ENCODE measurements at regions not wholly inside any gene's neighbourhood (a gene's known extent, or its start where the extent isn't known, plus 50 kb on each side); places are given as distances from the start of the nearest gene placed in this dataset.

DNA sequence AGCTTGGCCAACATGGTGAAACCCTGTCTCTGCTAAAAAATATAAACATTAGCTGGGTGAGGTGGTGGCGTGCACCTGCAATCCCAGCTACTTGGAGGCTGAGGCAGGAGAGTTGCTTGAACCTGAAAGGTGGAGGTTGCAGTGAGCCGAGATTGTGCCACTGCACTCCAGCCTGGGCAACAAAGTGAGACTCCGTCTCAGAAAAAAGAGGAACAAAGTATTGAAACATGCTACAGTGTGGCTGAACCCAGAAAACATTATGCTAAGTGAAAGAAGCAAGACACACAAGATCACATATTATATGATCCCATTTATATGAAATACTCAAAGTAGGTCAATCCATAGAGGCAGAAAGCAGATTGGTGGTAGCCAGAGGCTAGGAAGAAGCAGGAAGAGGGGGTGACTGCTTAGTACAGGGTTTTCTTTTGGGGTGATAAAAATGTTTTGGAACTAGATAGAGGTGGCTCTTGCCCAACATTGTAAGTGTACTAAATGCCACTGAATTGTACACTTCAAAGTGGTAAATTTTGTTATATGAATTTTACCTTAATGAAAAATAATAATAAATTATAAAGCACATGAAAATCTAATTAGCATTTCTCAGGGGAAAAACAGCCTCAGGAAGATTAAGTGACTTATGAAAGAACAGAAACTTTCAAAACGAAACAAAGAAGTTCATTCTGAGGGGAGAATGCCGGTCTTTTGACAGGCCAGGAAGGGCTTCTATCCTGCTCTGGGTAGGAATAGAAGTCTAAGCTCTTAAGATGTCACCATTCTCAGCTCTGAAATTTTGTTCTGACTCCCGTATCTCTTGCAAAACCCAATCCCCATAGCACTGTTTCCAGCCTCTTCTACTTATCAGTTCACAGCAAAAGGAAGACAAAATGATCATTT is 161.1 kb upstream of the TBCA start:
- TF ChIP-seq, protein P1, sequence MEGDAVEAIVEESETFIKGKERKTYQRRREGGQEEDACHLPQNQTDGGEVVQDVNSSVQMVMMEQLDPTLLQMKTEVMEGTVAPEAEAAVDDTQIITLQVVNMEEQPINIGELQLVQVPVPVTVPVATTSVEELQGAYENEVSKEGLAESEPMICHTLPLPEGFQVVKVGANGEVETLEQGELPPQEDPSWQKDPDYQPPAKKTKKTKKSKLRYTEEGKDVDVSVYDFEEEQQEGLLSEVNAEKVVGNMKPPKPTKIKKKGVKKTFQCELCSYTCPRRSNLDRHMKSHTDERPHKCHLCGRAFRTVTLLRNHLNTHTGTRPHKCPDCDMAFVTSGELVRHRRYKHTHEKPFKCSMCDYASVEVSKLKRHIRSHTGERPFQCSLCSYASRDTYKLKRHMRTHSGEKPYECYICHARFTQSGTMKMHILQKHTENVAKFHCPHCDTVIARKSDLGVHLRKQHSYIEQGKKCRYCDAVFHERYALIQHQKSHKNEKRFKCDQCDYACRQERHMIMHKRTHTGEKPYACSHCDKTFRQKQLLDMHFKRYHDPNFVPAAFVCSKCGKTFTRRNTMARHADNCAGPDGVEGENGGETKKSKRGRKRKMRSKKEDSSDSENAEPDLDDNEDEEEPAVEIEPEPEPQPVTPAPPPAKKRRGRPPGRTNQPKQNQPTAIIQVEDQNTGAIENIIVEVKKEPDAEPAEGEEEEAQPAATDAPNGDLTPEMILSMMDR (IDR thresholded peaks at IDR 0.05), result no peak
- no peak for TF ChIP-seq ELF4 (CRISPR knock-in tag; IDR thresholded peaks at IDR 0.05; ENCODE audit: low read depth)
